KMS-11 (cell line): ENCODE measurements at regions not wholly inside any gene's neighbourhood (a gene's known extent, or its start where the extent isn't known, plus 50 kb on each side); places are given as distances from the start of the nearest gene placed in this dataset.
"Not testable (repeated sequence)": the region's sequence is repeated elsewhere in the genome, so short reads cannot be mapped to it uniquely, and the experiment has no call there.

ENCODE experiments used
- H2AFZ ChIP-seq: fragments of 200-600 bp; sonication (generic); 2 replicates; pipeline ENCODE4 v1.6.1; 2016; ENCODE audit warnings: antibody characterized with exemption, mixed run types, low read depth
- H3K27ac ChIP-seq: fragments of 200-600 bp; sonication (generic); 2 replicates; pipeline ENCODE4 v1.6.1; 2016; ENCODE audit warnings: mild to moderate bottlenecking, mixed run types
- H3K27me3 ChIP-seq: fragments of 200-600 bp; sonication (generic); 2 replicates; pipeline ENCODE4 v1.6.1; 2017; ENCODE audit warnings: mild to moderate bottlenecking, low read depth, mixed run types, moderate library complexity; ENCODE audit not compliant: insufficient read depth
- H3K36me3 ChIP-seq: fragments of 200-600 bp; sonication (generic); 2 replicates; pipeline ENCODE4 v1.6.1; 2017; ENCODE audit warnings: mild to moderate bottlenecking, mixed run types; ENCODE audit not compliant: insufficient read depth
- H3K4me1 ChIP-seq: fragments of 200-600 bp; sonication (generic); 2 replicates; pipeline ENCODE4 v1.6.1; 2016; ENCODE audit warnings: mild to moderate bottlenecking, low read depth, mixed run types; ENCODE audit not compliant: poor library complexity, severe bottlenecking
- H3K4me2 ChIP-seq: fragments of 200-600 bp; sonication (generic); 2 replicates; pipeline ENCODE4 v1.7.0; 2016; ENCODE audit warnings: mild to moderate bottlenecking, mixed run types
- H3K4me3 ChIP-seq: fragments of 200-600 bp; sonication (generic); IDR thresholded peaks from 2 replicates; pipeline ENCODE4 v1.6.1; 2017; ENCODE audit warnings: low read depth, low read length, mixed read lengths; ENCODE audit not compliant: insufficient read depth
- H3K79me2 ChIP-seq: fragments of 200-600 bp; sonication (generic); 2 replicates; pipeline ENCODE4 v1.6.1; 2016; ENCODE audit warnings: low read depth, mixed run types; ENCODE audit not compliant: insufficient read depth
- H3K9ac ChIP-seq: fragments of 200-600 bp; sonication (generic); 2 replicates; pipeline ENCODE4 v1.6.1; 2016; ENCODE audit warnings: mild to moderate bottlenecking, mixed run types
- H4K20me1 ChIP-seq: fragments of 200-600 bp; sonication (generic); 2 replicates; pipeline ENCODE4 v1.6.1; 2016; ENCODE audit warnings: mild to moderate bottlenecking, mixed run types; ENCODE audit not compliant: insufficient read depth
- CTCF ChIP-seq: fragments of 200-600 bp; sonication (generic); conservative IDR thresholded peaks from 2 replicates; pipeline ENCODE4 v1.6.1; 2017; ENCODE audit warnings: low read depth, mild to moderate bottlenecking, antibody characterized with exemption, low read length, moderate library complexity, mixed read lengths

- no peak for TF ChIP-seq CTCF
- H3K4me2 ChIP-seq: no peak overlapping the region
- H3K36me3 ChIP-seq: no peaks in the 10 kb centered on the region
- no peak overlapping the region for H3K27ac ChIP-seq
- no peak overlapping the region for H3K4me3 ChIP-seq
- H3K27me3 ChIP-seq: no peaks in the 10 kb centered on the region
- no peaks in the 10 kb centered on the region for H4K20me1 ChIP-seq
- H2AFZ ChIP-seq: no peak overlapping the region
- no peak overlapping the region for H3K9ac ChIP-seq
- H3K4me1 ChIP-seq: no peaks in the 10 kb centered on the region
- H3K79me2 ChIP-seq: no peaks in the 10 kb centered on the region
Observed at GRCh38 chr10:44101082-44101481, 283.8 kb downstream of the CXCL12 start.

- Histone ChIP-seq H3K79me2 (no peaks in the 10 kb centered on the region), H3K4me1 (no peaks in the 10 kb centered on the region), H2AFZ (no peak overlapping the region), H3K4me3 (no peak overlapping the region), H3K27me3 (no peaks in the 10 kb centered on the region), H3K36me3 (no peaks in the 10 kb centered on the region), H3K4me2 (no peak overlapping the region), H3K27ac (no peak overlapping the region), H3K9ac (no peak overlapping the region), H4K20me1 (no peaks in the 10 kb centered on the region)
- no peak for TF ChIP-seq CTCF
Observed at GRCh38 chr10:44099511-44099910, 285.4 kb downstream of the CXCL12 start.

- not testable (repeated sequence) for H4K20me1 ChIP-seq, H3K27ac ChIP-seq, H3K27me3 ChIP-seq, H3K4me1 ChIP-seq, H2AFZ ChIP-seq, H3K9ac ChIP-seq, H3K4me2 ChIP-seq, H3K36me3 ChIP-seq, H3K79me2 ChIP-seq, H3K4me3 ChIP-seq
Observed at GRCh38 chr10:44096217-44096616, 288.7 kb downstream of the CXCL12 start.

GRCh38 chr10:44089671-44090070 lies 295.2 kb downstream of the CXCL12 start:
- Histone ChIP-seq H4K20me1 (no peaks in the 10 kb centered on the region), H3K4me2 (no peak overlapping the region), H3K79me2 (no peaks in the 10 kb centered on the region), H3K4me3 (no peak overlapping the region), H3K27me3 (no peaks in the 10 kb centered on the region), H3K4me1 (no peaks in the 10 kb centered on the region), H3K27ac (no peak overlapping the region), H2AFZ (no peak overlapping the region), H3K9ac (no peak overlapping the region), H3K36me3 (no peaks in the 10 kb centered on the region)
- TF ChIP-seq CTCF: no peak

- no peak overlapping the region for H2AFZ ChIP-seq
- no peak for TF ChIP-seq CTCF
- no peaks in the 10 kb centered on the region for H3K4me1 ChIP-seq
- H3K27me3 ChIP-seq: no peaks in the 10 kb centered on the region
- H3K4me3 ChIP-seq: no peak overlapping the region
- no peaks in the 10 kb centered on the region for H4K20me1 ChIP-seq
- no peak overlapping the region for H3K4me2 ChIP-seq
- H3K9ac ChIP-seq: no peak overlapping the region
- no peaks in the 10 kb centered on the region for H3K79me2 ChIP-seq
- no peaks in the 10 kb centered on the region for H3K36me3 ChIP-seq
- H3K27ac ChIP-seq: no peak overlapping the region
Observed at GRCh38 chr10:44087403-44087802, 297.5 kb downstream of the CXCL12 start.
